Stromal cell of bone marrow (primary cell): ENCODE measurements at regions not wholly inside any gene's neighbourhood (a gene's known extent, or its start where the extent isn't known, plus 50 kb on each side); places are given as distances from the start of the nearest gene placed in this dataset.
A peak's percentile ranks its signal among the peaks of the same experiment; 100 is the strongest.
"Not testable (repeated sequence)": the region's sequence is repeated elsewhere in the genome, so short reads cannot be mapped to it uniquely, and the experiment has no call there.

Experiments used
- DNase-seq: peaks from one replicate; pipeline ENCODE4 v3.0.0-alpha.2; 2012; ENCODE audit warnings: low read depth

DNA sequence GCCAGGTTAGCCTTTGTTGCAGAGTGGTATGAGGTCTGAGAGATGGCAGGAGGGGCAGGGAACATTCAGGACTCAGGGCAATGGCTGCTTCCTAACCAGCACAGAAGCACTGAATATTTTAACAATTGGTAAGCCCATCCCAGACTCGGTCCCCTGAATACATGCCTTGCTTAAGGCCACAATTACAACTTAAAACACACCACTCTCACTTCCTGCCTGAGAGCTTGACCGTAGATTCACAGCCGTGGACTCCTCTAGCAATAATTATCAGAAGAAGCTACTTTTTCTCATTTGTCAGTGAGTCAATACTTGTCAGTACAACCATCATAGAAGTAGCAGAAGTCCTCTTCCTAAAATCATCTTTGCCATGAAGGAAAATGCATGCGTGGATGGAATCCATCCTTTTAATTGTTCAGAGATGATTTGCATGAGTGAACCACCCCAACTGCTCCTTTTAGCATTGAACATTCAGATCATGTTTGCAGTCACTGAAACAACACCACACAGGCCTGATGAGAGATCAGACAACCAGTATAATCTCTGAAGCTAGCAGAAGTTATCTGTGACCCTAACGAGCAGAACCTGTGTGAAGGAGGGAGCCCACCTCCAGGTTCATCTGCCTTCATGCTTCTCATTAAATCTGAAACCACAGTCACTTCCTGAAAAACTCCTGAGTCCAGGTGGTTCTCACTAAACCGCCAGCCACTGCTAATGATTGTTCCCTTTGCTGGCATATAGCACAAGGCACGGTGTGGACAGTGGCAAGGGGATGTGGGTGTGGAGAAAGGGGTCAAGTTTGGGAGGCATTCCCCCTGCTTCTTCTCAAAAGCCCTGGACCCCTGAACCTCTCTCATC is 333.9 kb upstream of the CNR1 start:
- DNase-seq: no peak

DNA sequence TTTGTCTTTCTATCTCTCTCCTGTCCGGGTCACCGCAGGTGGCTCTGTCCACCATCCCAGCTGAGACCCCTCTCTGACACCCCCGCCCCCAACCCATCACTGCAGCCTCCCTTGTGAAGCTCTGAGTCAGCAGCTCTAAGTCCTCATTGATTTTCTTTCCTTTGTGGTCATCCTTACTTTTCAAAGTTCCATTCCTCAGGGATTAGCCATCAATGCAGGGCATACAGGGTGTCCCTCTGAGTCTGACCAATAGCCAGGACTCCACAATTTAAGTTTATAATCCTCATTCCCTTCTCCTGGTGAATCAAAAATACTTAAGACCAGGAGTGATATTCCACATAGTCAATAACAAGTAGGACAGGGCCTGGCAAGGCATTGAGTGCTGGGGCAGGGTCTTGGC is 333.3 kb upstream of the CNR1 start:
- no peak for DNase-seq

DNA sequence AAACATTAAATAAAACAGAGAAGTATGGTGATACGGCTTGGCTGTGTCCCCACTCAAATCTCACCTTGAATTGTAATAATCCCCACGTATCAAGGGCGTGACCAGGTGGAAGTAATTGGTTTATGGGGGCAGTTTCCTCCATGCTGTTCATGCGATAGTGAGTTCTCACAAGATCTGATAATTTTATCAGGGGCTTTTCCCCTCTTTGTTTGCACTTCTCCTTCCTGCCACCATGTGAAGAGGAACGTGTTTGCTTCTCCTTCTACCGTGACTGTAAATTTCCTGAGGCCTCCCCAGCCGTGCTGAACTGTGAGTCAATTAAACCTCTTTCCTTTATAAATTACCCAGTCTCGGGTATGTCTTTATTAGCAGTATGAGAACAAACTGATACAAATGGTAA is 331.3 kb upstream of the CNR1 start:
- not testable (repeated sequence) for DNase-seq

- DNase-seq: no peak
Observed at GRCh38 chr6:88494401-88495140, 328.4 kb upstream of the CNR1 start.

GRCh38 chr6:88493717-88494116 is 327.6 kb upstream of the CNR1 start:
- DNase-seq: no peak

DNA sequence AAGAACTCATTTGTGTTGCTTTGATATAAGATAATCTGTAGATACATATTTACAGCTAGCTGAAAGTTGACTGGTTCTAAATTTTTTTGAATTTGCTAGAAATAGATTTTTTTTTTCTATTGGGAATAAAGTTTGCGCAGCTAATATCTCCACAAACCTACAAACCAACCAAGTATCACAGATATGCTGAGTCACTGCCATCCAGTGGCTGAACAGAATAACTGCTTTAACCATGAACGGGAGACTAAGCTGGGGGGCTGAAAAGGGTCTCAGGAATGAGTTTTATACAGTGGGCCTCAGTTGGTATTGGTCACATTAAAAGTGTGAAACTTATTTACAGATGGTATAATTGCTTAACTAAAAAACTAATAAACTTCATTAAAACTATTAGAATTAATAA is 326.7 kb upstream of the CNR1 start:
- DNase-seq: peak; percentile 9

DNA sequence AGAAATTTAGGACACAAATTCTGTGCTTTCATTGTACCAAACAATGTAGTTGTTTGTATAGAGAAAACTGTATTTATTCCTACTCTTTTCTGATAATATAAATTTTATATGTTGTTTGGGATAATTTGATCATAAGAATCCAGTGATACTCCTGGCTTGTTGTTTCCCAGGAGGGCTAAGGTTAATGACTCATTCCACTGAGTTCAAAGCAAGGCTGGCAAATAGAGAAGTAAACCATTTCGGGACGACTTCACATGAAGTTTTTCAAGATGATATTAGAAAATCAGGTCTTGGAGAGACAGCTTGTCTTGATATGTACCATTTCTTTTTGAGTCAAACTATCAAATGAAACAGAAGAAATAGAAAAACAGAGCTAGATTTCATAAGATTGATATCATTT is 326.1 kb upstream of the CNR1 start:
- no peak for DNase-seq

- DNase-seq: no peak
Observed at GRCh38 chr6:88491266-88491880, 325.2 kb upstream of the CNR1 start.

DNA sequence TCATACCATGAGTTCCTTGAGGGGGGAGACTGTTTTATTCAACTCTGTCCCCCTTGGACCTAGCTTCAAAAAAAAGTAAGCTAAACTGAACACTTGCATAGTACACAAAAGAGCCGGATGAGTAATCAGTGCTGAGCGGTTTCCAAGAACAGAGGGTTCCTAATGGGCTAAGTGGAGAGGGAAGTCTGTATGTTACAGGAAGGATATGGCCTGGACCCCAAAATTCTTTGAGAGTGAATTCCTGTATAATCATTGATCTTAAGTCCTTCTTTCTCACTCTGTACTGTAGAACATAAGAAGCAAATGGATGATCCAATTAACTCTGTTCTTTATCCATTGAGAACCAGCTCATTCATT is 324.7 kb upstream of the CNR1 start:
- no peak for DNase-seq

GRCh38 chr6:88490195-88490907 is 324.2 kb upstream of the CNR1 start:
- no peak for DNase-seq

- no peak for DNase-seq
Observed at GRCh38 chr6:88483424-88483823, 317.3 kb upstream of the CNR1 start.

DNA sequence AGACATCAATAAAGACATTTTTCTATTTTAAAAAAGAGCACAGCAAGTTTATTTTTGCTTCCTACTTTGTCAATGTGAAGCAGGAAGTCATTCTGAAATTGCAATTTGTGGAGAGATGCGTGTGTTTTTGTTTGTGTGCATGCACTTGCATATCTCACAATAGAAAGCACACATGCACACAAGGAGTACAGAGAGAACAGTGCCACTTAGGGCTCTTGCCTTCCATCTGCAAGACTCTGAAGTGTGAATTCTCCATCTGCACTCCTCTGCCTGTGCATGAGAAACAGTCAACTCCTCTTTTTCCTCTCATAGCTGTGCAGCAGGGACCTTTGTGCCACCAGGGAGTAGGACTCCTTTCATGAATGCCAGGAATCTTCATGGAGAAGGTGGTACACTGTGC is 316.3 kb upstream of the CNR1 start:
- no peak for DNase-seq

GRCh38 chr6:88481519-88481918 is 315.4 kb upstream of the CNR1 start:
- no peak for DNase-seq

DNA sequence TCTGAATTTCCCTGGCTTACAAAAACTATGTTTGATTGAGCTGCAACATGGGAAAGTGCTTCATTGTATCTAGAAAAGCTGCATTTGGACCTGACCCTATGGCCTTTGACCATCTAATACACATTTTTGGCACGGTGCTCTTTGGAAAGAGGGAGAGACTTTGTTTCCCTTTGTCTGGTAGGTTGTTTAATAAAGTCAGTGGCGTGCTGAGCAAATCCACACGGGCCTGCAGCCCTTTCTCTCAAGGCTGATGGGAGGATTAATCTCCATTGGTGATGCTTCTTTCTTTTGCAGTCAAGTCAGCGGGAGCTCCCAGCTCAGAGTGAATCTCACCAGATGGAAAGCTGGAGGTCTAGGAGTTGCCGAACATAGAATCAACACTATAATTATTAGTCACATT is 314.7 kb upstream of the CNR1 start:
- no peak for DNase-seq

DNA sequence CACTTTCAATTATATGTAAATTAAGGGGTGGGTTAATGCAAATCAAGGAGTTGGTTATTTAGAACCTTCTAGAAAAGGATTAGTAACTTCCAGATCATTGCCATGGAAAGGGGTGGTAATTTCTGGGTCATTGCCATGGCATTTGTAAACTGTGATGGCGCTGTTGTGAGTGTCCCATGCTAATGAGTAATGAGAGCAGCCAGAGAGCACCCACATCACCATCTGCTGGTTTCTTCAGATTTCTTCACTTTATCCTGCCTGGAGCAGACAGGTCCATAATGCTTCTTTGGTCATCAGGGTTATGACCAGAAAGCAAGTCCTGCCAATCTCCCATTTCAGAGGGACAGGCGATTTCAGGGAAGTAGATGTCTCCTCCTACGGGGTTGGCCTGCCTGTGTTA is 311.3 kb upstream of the CNR1 start:
- no peak for DNase-seq

- no peak for DNase-seq
Observed at GRCh38 chr6:88476388-88476787, 310.2 kb upstream of the CNR1 start.

DNA sequence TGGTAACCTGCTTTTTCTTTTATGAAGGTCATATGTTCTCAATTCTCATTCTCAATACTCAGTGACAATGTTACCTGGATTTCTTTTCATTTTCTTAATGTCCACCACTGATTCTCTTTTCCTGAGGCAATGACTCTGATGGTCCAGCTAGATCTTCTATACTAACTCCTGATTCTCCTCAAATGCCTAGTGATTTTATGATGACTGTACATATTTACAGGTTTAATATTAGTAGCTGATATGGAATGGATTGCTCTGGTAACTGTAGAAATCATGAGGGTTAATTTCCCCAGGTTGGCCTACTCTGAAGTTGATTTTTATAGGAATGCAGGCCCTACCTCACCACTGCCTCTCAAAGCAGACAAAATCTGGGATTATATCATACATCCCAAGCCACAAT is 308.6 kb upstream of the CNR1 start:
- no peak for DNase-seq

DNA sequence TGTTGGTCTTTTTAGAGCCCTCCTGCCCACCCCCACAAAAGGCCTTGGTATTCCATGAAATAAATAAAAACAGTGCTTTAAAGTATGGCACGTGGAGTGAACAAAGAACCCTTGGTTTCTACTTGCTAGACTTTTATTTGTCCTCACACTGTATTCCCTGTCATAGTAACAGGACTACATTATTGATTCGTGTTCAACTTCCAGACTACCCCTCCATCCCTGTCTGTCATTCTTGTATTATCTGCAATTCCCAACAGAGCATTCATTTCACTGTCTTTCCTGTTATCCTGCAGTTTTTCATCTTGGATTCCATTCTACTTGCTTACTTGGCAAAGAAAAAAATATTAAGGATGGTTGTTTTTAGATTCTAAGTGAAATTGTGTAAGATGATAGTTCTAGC is 307.4 kb upstream of the CNR1 start:
- no peak for DNase-seq

DNA sequence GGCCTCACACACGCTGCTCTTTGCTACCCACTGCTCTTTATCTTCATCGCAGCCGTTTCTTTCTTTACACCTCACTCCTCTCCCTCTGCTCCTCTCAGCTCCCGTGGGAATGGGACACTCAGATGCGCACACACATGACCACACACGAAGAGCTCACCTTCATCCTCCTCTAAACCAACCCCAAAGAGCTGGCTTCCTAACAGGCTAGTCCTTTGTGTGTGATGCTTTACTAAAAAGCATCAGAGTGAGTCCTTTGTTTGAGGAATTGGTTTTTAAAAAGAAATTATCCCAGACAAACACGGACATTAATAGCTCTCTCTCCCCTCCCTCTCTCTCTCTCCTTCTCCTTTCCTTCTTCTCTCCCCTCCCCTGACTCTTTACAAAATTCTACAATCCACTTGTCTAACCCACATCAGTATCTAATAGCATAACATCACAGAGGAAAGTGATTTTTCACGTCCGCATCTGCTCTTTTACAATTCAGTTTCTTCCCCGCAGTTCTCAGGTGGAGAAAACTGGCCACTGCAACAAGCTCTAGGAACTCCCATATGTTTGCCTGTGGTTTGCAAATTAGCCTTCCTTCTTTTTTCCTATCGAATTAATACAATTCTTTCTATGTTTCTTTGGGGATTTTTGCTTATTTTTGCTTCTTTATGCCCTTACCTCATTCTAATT is 306.8 kb upstream of the CNR1 start:
- no peak for DNase-seq

- no peak for DNase-seq
Observed at GRCh38 chr6:88459643-88460042, 293.5 kb upstream of the CNR1 start.

- DNase-seq: no peak
Observed at GRCh38 chr6:88459189-88459588, 293.0 kb upstream of the CNR1 start.

DNA sequence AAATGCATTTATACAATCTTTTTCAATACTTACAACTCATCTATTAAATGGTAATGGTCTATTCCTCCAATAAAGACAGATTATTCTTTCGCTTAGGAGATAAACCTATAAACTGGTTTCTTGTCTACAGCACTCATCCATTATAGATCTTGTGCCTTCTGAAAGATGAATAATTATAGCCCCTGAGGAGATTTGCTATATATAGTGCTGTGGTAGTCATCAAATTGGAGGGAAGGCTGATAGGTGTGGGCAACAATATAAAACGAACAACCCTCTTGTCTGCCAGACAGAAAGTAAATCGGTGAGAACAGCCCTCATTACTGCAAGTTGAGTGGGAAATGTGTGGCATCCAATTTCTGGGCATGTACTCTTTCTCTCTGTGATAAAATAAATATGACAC is 292.5 kb upstream of the CNR1 start:
- no peak for DNase-seq
